GM12878 (cell line): ENCODE measurements at regions not wholly inside any gene's neighbourhood (a gene's known extent, or its start where the extent isn't known, plus 50 kb on each side); places are given as distances from the start of the nearest gene placed in this dataset.

Experiments used
- ATAC-seq: fragments of 200-7000 bp; cut with Tn5 transposase; 3 replicates; pipeline ENCODE4 v1.9.1; 2020; ENCODE audit warnings: mild to moderate bottlenecking, moderate library complexity
- BruUV-seq: library from RNA; stranded (reverse); fragments of 400-500 nt; replicated peaks from 2 replicates; lab custom pipeline; 2021; lab: Mats Ljungman, UMichigan
- CTCF ChIA-PET: fragments of 300-600 bp; sonication (Branson Sonifier 250); formaldehyde crosslinking; extraction: SDS; loops from one replicate; lab custom pipeline; 2021; ENCODE audit warnings: inconsistent platforms; lab: Yijun Ruan, JAX
- POLR2A ChIA-PET: fragments of 350-600 bp; formaldehyde crosslinking; extraction: SDS; loops from one replicate; lab custom pipeline; 2021; ENCODE audit warnings: inconsistent platforms; lab: Charles Lee
- RAD21 ChIA-PET: fragments of 300-600 bp; sonication (Branson Sonifier 250); formaldehyde crosslinking; loops from one replicate; lab custom pipeline; 2023; ENCODE audit warnings: antibody characterized with exemption; ENCODE audit not compliant: unreplicated experiment; lab: Charles Lee
- SMC1A ChIA-PET: fragments of 300-600 bp; sonication (Branson Sonifier 250); formaldehyde crosslinking; loops from one replicate; lab custom pipeline; 2023; ENCODE audit not compliant: unreplicated experiment, uncharacterized antibody; lab: Charles Lee
- DNase-seq: peaks from one replicate; pipeline ENCODE4 v3.0.0-alpha.2; 2011; ENCODE audit warnings: low read depth, low spot score
- FAIRE-seq: peaks from 3 replicates; lab custom pipeline; 2011; peaks lifted over from hg19 to GRCh38; lab: Jason Lieb, UNC
- H2AFZ ChIP-seq: 2 replicates; pipeline ENCODE4 v1.6.0; 2011; ENCODE audit warnings: low read depth, low read length, control low read depth; ENCODE audit not compliant: control insufficient read depth
- H3K27ac ChIP-seq: 2 replicates; pipeline ENCODE4 v1.5.1; 2011; ENCODE audit warnings: control low read depth; ENCODE audit not compliant: control insufficient read depth, insufficient read depth
- H3K27me3 ChIP-seq, 2 experiments: replicated peaks in 1 of 2; 2 replicates each; pipeline versions ENCODE4 v1.6.0 to v1.6.1; 2011; ENCODE audit warnings: low read length in 1 of 2; ENCODE audit not compliant: control insufficient read depth in 2 of 2, insufficient read depth in 2 of 2
- H3K36me3 ChIP-seq, 2 experiments: 2 replicates each; pipeline ENCODE4 v1.5.1; 2011; ENCODE audit warnings: low read length in 1 of 2; ENCODE audit not compliant: control insufficient read depth in 2 of 2, insufficient read depth in 2 of 2
- H3K4me1 ChIP-seq: 2 replicates; pipeline ENCODE4 v1.6.1; 2011; ENCODE audit warnings: mild to moderate bottlenecking, low read length, moderate library complexity, mixed read lengths; ENCODE audit not compliant: control insufficient read depth, insufficient read depth
- H3K4me2 ChIP-seq: 2 replicates; pipeline ENCODE4 v1.6.0; 2011; ENCODE audit warnings: control low read depth; ENCODE audit not compliant: control insufficient read depth, insufficient read depth
- H3K4me3 ChIP-seq: fragments of 200-600 bp; sonication (generic); 2 replicates; pipeline ENCODE4 v1.5.1; 2016
- H3K79me2 ChIP-seq: 2 replicates; pipeline ENCODE4 v1.6.0; 2011; ENCODE audit warnings: low read length; ENCODE audit not compliant: control insufficient read depth, insufficient read depth
- H3K9ac ChIP-seq: 2 replicates; pipeline ENCODE4 v1.8.0; 2011; ENCODE audit warnings: low read length, control low read depth, mixed read lengths; ENCODE audit not compliant: control insufficient read depth, insufficient read depth
- H3K9me3 ChIP-seq: replicated peaks from 3 replicates; pipeline ENCODE4 v1.5.1; 2011; ENCODE audit warnings: mild to moderate bottlenecking, low read length; ENCODE audit not compliant: control insufficient read depth, insufficient read depth
- H4K20me1 ChIP-seq: 2 replicates; pipeline ENCODE4 v1.6.0; 2011; ENCODE audit not compliant: control insufficient read depth, insufficient read depth
- ASH2L ChIP-seq: fragments of 300-600, 200-600 bp; sonication (generic); IDR thresholded peaks from 2 replicates; pipeline ENCODE4 v1.6.1; 2017; ENCODE audit warnings: low read depth, mild to moderate bottlenecking, borderline replicate concordance
- BACH1 ChIP-seq: fragments of 450-650 bp; IDR thresholded peaks from 2 replicates; pipeline ENCODE4 v1.6.1; 2017; ENCODE audit warnings: mild to moderate bottlenecking, borderline replicate concordance
- CEBPZ ChIP-seq: fragments of 150-350 bp; IDR thresholded peaks from 2 replicates; pipeline ENCODE4 v1.6.1; 2016; ENCODE audit warnings: low read depth, low read length
- CHD1 ChIP-seq: IDR thresholded peaks from 2 replicates; pipeline ENCODE4 v1.6.1; 2012; ENCODE audit warnings: low read depth, low read length, improper control_type of control experiment
- ESRRA ChIP-seq: IDR thresholded peaks from 2 replicates; pipeline ENCODE4 v1.6.1; 2012; ENCODE audit warnings: mild to moderate bottlenecking, low read length, improper control_type of control experiment
- FOXM1 ChIP-seq: IDR thresholded peaks from 2 replicates; pipeline ENCODE4 v1.6.1; 2012; ENCODE audit warnings: low read depth, mild to moderate bottlenecking, inconsistent platforms, low read length, moderate library complexity
- IRF3 ChIP-seq: fragments of 450-650 bp; IDR thresholded peaks from 2 replicates; pipeline ENCODE4 v1.6.1; 2014; ENCODE audit warnings: mild to moderate bottlenecking
- KLF5 ChIP-seq: fragments of 450-650 bp; IDR thresholded peaks from 2 replicates; pipeline ENCODE4 v1.6.1; 2014; ENCODE audit warnings: mild to moderate bottlenecking; ENCODE audit not compliant: partially characterized antibody
- MEF2A ChIP-seq: IDR thresholded peaks from 2 replicates; pipeline ENCODE4 v1.6.1; 2011; ENCODE audit warnings: low read depth, mild to moderate bottlenecking, low read length, moderate library complexity; ENCODE audit not compliant: insufficient read depth
- NBN ChIP-seq: fragments of 450-650 bp; IDR thresholded peaks from 2 replicates; pipeline ENCODE4 v1.6.1; 2016
- POLR2AphosphoS5 ChIP-seq: IDR thresholded peaks from 2 replicates; pipeline ENCODE4 v1.6.1; 2011; ENCODE audit warnings: mild to moderate bottlenecking, low read length, inconsistent platforms
- RAD51 ChIP-seq: fragments of 450-650 bp; IDR thresholded peaks from 2 replicates; pipeline ENCODE4 v1.6.1; 2016; ENCODE audit warnings: moderate library complexity, mild to moderate bottlenecking, inconsistent platforms
- RELA ChIP-seq: fragments of 450-650 bp; IDR thresholded peaks from 2 replicates; pipeline ENCODE4 v1.8.0; 2014; ENCODE audit warnings: borderline replicate concordance; ENCODE audit not compliant: partially characterized antibody
- RELB ChIP-seq: fragments of 450-650 bp; IDR thresholded peaks from 2 replicates; pipeline ENCODE4 v1.6.1; 2017; ENCODE audit warnings: low read depth, mild to moderate bottlenecking, moderate library complexity
- RFX5 ChIP-seq: IDR thresholded peaks from 2 replicates; pipeline ENCODE4 v1.6.1; 2011; ENCODE audit warnings: low read depth, low read length, improper control_type of control experiment
- SIN3A ChIP-seq: IDR thresholded peaks from 2 replicates; pipeline ENCODE4 v1.6.1; 2012; ENCODE audit warnings: low read depth, low read length, improper control_type of control experiment
- SMAD5 ChIP-seq: IDR thresholded peaks from 2 replicates; pipeline ENCODE4 v1.6.1; 2016; ENCODE audit warnings: antibody characterized with exemption, low read depth
- TCF12 ChIP-seq: IDR thresholded peaks from 2 replicates; pipeline ENCODE4 v1.6.1; 2011; ENCODE audit warnings: low read depth, mild to moderate bottlenecking, low read length
- USF1 ChIP-seq: IDR thresholded peaks from 2 replicates; pipeline ENCODE4 v1.6.1; 2011; ENCODE audit warnings: borderline replicate concordance, low read depth, mild to moderate bottlenecking, moderate library complexity, mixed read lengths, low read length; ENCODE audit not compliant: insufficient read depth; ENCODE audit errors: extremely low read length
- WGBS: methylation state at CpG from one replicate; pipeline ENCODE4 v1.1.6; 2016; ENCODE audit warnings: low lambda C conversion rate; ENCODE audit not compliant: insufficient replicate concordance, insufficient coverage; ENCODE audit errors: missing lambda C conversion rate; 5-methylcytosine and 5-hydroxymethylcytosine counted together
- in situ Hi-C: fragments of 300-500 bp; cut with MboI; formaldehyde crosslinking; loops from 9 replicates; pipeline ENCODE4 v1.14.3; 2018; ENCODE audit warnings: mixed read lengths
- intact Hi-C: fragments of 100-400 bp; cut with micrococcal nuclease; formaldehyde crosslinking; loops from one replicate; pipeline ENCODE4 v1.14.2; 2022; ENCODE audit not compliant: unreplicated experiment

GRCh38 chr3:127488740-127489139 lies 101.8 kb downstream of the TPRA1 start (continued):
- TF ChIP-seq RELB (no peak), RFX5 (no peak), NBN (no peak), SIN3A (no peak), KLF5 (no peak), USF1 (no peak), SMAD5 (no peak)
- TF ChIP-seq, all 136 proteins: peak for 0

GRCh38 chr3:127488141-127488672 lies 102.3 kb downstream of the TPRA1 start:
- RAD21 ChIA-PET, result no interaction called here
- POLR2A ChIA-PET, result no interaction called here
- DNase-seq (no peak), ATAC-seq (no peak), FAIRE-seq (no peak)
- 4% methylated on average over 8 of the region's 8 CpGs for WGBS
- in situ Hi-C loops (no loop called here), intact Hi-C loops (no loop called here)
- peaks cover 21% of the 10 kb centered on the region for H3K4me1 ChIP-seq
- H3K9me3 ChIP-seq, result no peaks in the 10 kb centered on the region
- no peak overlapping the region for H2AFZ ChIP-seq
- H3K79me2 ChIP-seq, result no peaks in the 10 kb centered on the region
- BruUV-seq, result no TSS peak
- CTCF ChIA-PET, result no interaction called here
- H3K36me3 ChIP-seq, result no peaks in the 10 kb centered on the region
- no peaks in the 10 kb centered on the region; a peak in 1 of 4 replicates for H3K27me3 ChIP-seq
- H3K4me2 ChIP-seq, result no peak overlapping the region
- SMC1A ChIA-PET, result no interaction called here
- H3K4me3 ChIP-seq, result no peak overlapping the region
- no peak overlapping the region for H3K27ac ChIP-seq
- H4K20me1 ChIP-seq, result no peaks in the 10 kb centered on the region
- no peak overlapping the region for H3K9ac ChIP-seq
- TF ChIP-seq TCF12 (no peak), BACH1 (no peak), MEF2A (no peak), RELA (no peak), ASH2L (no peak), ESRRA (no peak), FOXM1 (no peak), CEBPZ (no peak), POLR2AphosphoS5 (no peak), RAD51 (no peak), CHD1 (no peak), IRF3 (no peak)
